Amygdala (tissue), 56 donors: ENCODE measurements at regions not wholly inside any gene's neighbourhood (a gene's known extent, or its start where the extent isn't known, plus 50 kb on each side); places are given as distances from the start of the nearest gene placed in this dataset.
A peak's percentile ranks its signal among the peaks of the same experiment; 100 is the strongest.

Experiments
- DNase-seq, 56 donors: peaks; one replicate each; lab custom pipeline; 2025; lab: John Stamatoyannopoulos, UW

- DNase-seq: no peak
Observed at GRCh38 chr9:88657893-88658292, 122.9 kb downstream of the NXNL2 start.

DNA sequence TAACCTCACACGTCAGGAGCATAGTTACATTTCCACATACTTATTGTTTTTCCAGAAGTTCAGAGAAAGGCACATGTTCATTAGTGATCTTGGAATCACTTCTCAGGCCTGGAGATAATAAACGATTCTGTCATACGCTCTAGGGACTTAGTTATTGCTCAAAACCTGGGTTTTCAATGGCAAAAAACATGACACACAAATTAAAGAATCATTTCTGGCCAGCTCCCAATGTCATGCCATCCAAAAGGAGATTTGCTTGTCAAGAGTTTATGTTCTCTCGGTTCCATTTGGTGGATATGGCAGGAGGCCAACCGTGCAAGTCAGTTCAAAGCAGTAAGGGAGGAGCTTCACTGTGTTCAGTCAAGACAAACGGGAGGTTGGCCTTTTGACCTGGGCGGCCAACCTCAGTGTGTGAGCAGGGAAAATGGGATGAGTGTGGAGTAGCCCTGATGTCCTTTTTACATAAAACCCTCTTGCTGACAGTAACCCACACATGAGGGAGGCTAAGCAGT lies 123.4 kb downstream of the NXNL2 start:
- peak in 1 of 56 donors; percentile 13 for DNase-seq

- DNase-seq: no peak
Observed at GRCh38 chr9:88659126-88659525, 124.1 kb downstream of the NXNL2 start.

GRCh38 chr9:88660611-88661010 lies 125.6 kb downstream of the NXNL2 start:
- DNase-seq: no peak

DNA sequence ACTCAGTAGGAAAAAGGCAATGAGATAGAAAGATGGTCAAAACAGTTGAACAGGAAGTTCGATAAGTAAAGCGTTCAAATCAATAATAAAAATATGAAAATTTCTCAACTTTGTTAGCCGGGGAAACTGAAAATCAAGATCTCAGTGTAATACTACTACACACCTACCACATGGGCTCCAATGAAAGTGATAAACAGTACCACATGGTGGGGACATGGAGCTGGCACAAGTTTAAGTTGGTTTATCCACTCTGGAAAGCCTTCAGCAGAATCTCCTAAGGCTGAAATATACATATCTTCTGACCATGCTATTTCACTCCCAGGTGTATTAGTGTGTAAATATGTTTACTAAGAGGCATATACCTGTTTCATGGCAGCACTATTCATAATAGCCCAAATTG lies 126.8 kb downstream of the NXNL2 start:
- DNase-seq: no peak

- no peak for DNase-seq
Observed at GRCh38 chr9:88663771-88664419, 128.9 kb downstream of the NXNL2 start.

- no peak for DNase-seq
Observed at GRCh38 chr9:88664773-88665172, 129.8 kb downstream of the NXNL2 start.

DNA sequence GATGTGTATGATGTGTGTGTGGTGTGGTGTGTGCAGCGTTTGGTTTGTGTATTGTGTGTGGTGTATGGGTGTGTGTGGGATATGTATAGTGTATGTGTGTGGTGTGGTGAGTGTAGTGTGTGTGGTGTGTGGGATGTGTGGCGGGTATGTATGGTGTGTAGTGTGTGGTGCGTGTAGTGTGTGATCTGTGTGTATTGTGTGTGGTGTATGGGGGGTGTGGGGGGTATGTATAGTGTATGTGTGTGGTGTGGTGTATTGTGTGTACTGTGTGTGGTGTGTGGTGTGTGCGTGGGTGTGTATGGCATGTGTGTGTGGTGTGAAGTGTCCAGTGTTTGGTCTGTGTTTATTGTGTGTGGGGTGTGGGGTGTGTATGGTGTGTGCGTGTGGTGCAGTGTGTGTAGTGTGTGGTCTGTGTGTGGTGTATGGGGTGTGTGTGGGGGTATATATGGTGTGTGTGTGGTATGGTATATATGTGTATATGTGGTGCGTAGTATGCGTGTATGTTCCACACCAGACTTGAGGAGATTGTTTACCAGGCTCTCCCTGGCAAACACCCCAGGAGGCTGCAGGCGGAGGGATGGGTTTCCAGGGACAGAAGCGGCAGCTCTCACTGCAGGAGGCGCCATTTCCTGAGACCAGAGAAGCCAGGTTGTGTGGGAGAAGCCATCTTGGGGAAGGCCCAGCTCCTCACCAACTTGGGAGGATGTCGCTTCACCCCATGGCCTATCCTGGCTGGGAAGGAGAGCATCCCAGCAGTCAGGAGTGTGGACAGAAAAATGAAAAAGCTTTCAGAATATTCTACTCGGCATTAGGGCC lies 138.1 kb downstream of the NXNL2 start:
- DNase-seq: no peak

GRCh38 chr9:88673886-88674285 lies 138.9 kb downstream of the NXNL2 start:
- DNase-seq: no peak

- no peak for DNase-seq
Observed at GRCh38 chr9:88676644-88677043, 141.7 kb downstream of the NXNL2 start.

GRCh38 chr9:88678008-88678407 lies 143.0 kb downstream of the NXNL2 start:
- DNase-seq: no peak

DNA sequence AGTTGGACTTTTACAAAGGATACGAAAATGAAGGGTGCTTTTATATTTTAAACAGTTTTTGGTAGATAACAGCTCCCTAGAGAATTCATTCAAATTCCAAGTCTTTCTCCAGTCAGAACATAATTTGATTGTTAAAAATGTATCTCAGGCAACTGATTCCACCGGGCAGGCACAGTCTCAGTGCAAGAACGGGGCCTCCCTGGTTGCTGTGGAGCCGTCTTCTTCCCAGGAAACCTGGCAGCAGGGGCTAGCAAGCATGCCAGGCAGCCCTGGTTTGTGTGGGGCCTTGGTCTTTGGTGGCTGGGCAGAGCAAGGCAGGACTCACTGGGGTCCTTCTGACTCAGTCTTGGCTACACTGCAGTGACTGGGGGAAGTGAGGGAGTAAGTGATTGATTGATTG lies 143.5 kb downstream of the NXNL2 start:
- DNase-seq: peak in 17 of 56 donors; percentile 10 to 50 (median 24)

DNA sequence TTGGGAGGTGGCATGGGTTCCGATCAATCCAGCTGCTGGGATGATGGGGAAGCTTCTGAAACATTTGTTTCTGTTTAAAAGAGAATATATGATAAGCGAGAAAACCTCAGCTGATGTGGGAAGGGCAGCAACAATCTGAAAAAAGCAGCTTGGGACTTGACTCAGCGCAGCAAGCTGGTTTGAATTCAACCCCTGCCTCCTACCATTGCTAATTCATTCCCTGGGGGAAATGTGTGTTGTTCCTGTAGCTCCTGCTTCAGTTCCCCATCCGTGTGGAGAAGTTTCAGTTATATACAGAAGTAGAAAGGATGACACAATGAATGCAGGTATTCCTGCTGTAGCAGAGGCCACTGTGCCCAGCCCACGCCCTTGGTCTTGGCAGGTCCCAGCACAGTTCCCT lies 145.1 kb downstream of the NXNL2 start:
- no peak for DNase-seq

DNA sequence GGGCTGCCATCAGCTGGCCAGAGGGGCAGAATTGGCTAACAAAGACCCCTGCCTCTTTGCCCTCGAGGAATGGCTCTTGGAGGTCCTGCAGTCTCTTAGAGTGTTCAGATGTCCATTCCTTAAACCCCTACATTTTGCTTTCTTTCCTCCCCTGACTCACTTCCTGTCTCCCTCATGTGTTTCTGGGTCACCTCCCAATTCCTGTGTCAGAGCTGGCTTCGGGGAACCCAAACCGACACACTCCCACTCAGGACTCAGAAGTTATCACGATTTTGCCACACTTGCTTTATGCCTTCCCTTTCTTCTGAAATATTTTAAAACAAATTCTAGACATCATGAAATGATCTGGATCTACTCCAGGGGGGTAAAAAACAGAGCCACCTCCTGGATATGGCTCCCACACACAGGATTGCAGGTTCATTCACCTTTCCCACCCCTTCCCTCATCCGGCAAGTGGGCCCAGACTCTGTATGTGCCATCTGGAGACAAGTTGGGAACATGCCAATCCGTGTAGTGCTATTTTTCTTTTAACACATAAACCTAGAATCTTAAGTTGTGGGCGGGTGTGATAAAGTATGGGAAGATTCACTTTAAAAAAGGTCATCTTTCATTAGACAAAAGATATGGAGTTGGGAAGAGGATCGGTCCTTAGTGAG lies 145.7 kb downstream of the NXNL2 start:
- peak in 3 of 56 donors; percentile 6 to 37 (median 32) for DNase-seq

DNA sequence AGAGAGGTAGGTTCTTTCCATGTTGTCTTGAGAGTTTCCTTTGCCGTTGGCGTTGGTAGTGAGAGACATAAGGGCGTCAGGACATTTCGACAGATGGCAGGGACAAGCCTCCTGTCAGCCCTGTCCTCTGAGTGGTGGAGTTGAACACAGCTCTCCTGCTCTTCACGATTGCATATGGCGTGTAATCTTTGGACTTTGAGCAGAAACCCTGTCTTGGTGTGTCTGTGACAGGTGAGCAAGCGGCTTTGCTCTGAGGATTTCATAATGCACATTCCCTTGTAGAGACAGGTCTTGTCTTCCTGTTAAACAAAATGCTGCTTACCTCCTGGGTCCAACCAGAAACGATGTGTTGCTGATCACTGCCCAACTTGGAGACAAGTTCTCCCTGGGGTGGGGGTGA lies 146.5 kb downstream of the NXNL2 start:
- no peak for DNase-seq

GRCh38 chr9:88682431-88682831 lies 147.5 kb downstream of the NXNL2 start:
- no peak for DNase-seq

DNA sequence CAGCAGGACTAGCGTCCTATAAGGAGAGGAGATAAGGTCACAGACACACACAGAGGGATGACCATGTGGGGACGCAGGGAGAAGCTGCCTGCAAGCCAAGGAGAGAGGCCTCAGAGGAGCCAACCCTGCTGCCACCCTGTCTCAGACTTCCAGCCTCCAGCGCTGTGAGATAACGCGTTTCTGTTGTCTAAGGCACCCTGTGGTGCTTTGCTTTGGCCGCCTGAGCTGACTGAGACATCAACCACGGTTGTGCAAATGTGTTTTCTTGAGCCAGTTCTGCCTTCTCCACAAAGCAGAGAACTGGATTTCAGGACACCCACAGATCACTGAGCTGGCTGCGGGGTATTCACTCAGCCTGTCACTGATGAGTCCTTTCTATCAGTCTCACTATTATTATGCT lies 149.1 kb downstream of the NXNL2 start:
- DNase-seq: peak in 1 of 56 donors; percentile 19

DNA sequence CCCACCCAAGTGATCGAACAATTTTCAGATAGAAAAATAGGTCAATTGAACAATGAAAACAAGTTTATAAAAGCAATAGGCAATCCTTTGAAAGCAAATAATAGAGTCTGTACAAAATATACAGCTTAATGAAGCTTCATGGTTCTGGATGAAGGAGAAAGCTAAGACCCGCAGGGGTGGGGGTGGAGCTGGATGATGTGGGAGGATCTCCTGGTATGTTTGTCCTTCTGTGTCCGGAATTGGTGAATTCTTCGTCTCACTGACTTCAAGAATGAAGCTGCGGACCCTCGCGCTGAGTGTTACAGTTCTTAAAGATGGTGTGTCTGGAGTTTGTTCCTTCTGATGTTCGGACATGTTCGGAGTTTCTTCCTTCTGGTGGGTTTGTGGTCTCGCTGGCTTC lies 149.9 kb downstream of the NXNL2 start:
- DNase-seq: no peak

- no peak for DNase-seq
Observed at GRCh38 chr9:88685966-88686365, 151.0 kb downstream of the NXNL2 start.

DNA sequence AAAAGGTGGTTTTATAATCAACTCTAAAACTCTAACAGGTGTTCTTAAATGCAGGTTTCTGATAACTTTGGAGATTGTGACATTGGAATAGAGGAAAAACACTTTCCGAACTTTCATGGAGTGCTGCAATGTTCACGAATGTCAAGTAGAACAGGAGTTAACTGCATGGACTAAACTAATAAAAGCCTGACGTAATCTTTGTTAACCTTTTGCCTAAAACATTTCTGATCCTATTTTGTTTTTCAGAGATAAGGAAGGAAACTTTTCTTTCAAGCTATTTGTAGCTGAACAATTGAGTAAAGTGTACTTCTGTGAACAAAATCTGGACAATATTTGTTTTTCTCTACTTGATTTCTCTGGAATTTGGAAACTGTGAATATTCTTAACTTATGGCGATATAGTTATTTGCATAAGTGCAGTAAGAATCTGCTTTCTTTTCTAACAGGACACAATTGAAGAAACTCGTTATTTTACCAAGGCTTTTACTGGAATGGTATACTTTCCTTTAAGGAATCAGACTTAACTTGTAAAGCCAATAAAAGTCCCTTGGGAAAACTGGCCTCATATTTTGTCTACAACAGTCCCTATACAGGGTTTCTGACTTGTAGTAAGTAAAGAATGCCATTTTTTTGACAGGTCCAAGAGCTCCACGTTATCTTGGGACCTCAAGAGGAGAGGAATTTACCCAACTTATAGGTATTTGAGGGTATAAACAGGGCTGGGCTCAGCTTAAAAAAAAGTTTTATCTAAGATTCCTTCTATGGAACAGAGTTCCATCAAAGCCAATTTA lies 154.7 kb downstream of the NXNL2 start:
- no peak for DNase-seq

GRCh38 chr9:88690628-88691027 lies 155.7 kb downstream of the NXNL2 start:
- no peak for DNase-seq
